SU-DHL-6 (cell line): ENCODE measurements at regions not wholly inside any gene's neighbourhood (a gene's known extent, or its start where the extent isn't known, plus 50 kb on each side); places are given as distances from the start of the nearest gene placed in this dataset.

Experiments
- EZH2phosphoT487 ChIP-seq: fragments of 200-600 bp; sonication (generic), shearing (Covaris generic); conservative IDR thresholded peaks from 2 replicates; pipeline ENCODE4 v1.6.1; 2018; ENCODE audit warnings: mild to moderate bottlenecking, antibody characterized with exemption, low read length, moderate library complexity, mixed read lengths
- TF ChIP-seq, protein P1 (sequence below): fragments of 200-600 bp; sonication (generic); IDR thresholded peaks from one replicate; pipeline ENCODE4 v1.5.1; 2017; ENCODE audit warnings: antibody characterized with exemption, mild to moderate bottlenecking, low read length, moderate library complexity; ENCODE audit not compliant: insufficient read depth, poor library complexity, severe bottlenecking

DNA sequence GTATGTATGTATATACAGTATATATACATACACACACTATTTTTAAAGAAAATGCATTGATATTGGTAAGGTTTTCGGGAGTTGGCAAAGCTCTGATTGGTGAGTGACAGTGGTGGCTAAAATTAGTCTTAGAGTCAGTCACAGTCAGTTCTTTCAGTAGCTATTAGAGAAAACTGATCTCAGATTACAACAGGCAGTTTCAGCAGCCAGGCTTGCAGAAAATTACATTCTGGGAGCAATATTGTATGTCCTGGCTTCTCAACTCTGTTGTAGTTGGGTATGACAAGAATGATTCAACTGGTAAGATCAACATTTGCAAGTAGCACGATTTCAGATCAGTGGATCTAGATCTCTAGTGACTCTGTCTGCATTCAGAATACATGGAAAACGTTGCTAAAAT, 897.9 kb upstream of the AUTS2 start:
- TF ChIP-seq, protein P1, sequence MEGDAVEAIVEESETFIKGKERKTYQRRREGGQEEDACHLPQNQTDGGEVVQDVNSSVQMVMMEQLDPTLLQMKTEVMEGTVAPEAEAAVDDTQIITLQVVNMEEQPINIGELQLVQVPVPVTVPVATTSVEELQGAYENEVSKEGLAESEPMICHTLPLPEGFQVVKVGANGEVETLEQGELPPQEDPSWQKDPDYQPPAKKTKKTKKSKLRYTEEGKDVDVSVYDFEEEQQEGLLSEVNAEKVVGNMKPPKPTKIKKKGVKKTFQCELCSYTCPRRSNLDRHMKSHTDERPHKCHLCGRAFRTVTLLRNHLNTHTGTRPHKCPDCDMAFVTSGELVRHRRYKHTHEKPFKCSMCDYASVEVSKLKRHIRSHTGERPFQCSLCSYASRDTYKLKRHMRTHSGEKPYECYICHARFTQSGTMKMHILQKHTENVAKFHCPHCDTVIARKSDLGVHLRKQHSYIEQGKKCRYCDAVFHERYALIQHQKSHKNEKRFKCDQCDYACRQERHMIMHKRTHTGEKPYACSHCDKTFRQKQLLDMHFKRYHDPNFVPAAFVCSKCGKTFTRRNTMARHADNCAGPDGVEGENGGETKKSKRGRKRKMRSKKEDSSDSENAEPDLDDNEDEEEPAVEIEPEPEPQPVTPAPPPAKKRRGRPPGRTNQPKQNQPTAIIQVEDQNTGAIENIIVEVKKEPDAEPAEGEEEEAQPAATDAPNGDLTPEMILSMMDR = no peak
- TF ChIP-seq EZH2phosphoT487 = no peak
